Progenitor cell of endocrine pancreas (in vitro differentiated cells): ENCODE measurements at regions not wholly inside any gene's neighbourhood (a gene's known extent, or its start where the extent isn't known, plus 50 kb on each side); places are given as distances from the start of the nearest gene placed in this dataset.

ENCODE experiments used
- DNase-seq: peaks from one replicate; pipeline ENCODE4 v3.0.0; 2021; ENCODE audit warnings: low spot score; ENCODE audit not compliant: unreplicated experiment
- H3K27ac Mint-ChIP-seq: 2 replicates; pipeline ENCODE4 v1.8.0; 2021; ENCODE audit warnings: mild to moderate bottlenecking, moderate library complexity, mixed read lengths
- H3K27me3 Mint-ChIP-seq: 2 replicates; pipeline ENCODE4 v1.8.0; 2021; ENCODE audit warnings: mixed read lengths
- H3K36me3 Mint-ChIP-seq: 2 replicates; pipeline ENCODE4 v1.8.0; 2022; ENCODE audit warnings: mixed read lengths; ENCODE audit not compliant: insufficient read depth
- H3K4me1 Mint-ChIP-seq: 2 replicates; pipeline ENCODE4 v1.8.0; 2021; ENCODE audit warnings: low read depth, mixed read lengths
- H3K4me3 Mint-ChIP-seq: 2 replicates; pipeline ENCODE4 v1.8.0; 2021; ENCODE audit warnings: low read depth, mild to moderate bottlenecking, moderate library complexity, mixed read lengths
- H3K9me3 Mint-ChIP-seq: 2 replicates; pipeline ENCODE4 v1.8.0; 2021; ENCODE audit warnings: low read depth, mixed read lengths
- CTCF ChIP-seq: fragments of 200-600 bp; sonication (generic); IDR thresholded peaks from one replicate; pipeline ENCODE4 v1.5.0; 2021; ENCODE audit warnings: antibody characterized with exemption, mild to moderate bottlenecking; ENCODE audit not compliant: unreplicated experiment

GRCh38 chr13:80177327-80177726, 163.6 kb downstream of the SPRY2 start:
- Mint-ChIP-seq H3K4me3 (no peak overlapping the region), H3K27ac (no peak overlapping the region), H3K27me3 (no peaks in the 10 kb centered on the region), H3K36me3 (no peaks in the 10 kb centered on the region), H3K9me3 (peaks cover 4% of the 10 kb centered on the region), H3K4me1 (peaks cover 2% of the 10 kb centered on the region)
- DNase-seq = no peak
- no peak for TF ChIP-seq CTCF

GRCh38 chr13:80173224-80173623, 167.7 kb downstream of the SPRY2 start:
- TF ChIP-seq CTCF = no peak
- no peaks in the 10 kb centered on the region for H3K36me3 Mint-ChIP-seq
- H3K9me3 Mint-ChIP-seq = peaks cover 4% of the 10 kb centered on the region
- DNase-seq = no peak
- H3K4me1 Mint-ChIP-seq = peaks cover 2% of the 10 kb centered on the region
- H3K27me3 Mint-ChIP-seq = no peaks in the 10 kb centered on the region
- H3K27ac Mint-ChIP-seq = no peak overlapping the region
- no peak overlapping the region for H3K4me3 Mint-ChIP-seq

- Mint-ChIP-seq H3K4me3 (no peak overlapping the region), H3K9me3 (peaks cover 4% of the 10 kb centered on the region), H3K27me3 (no peaks in the 10 kb centered on the region), H3K36me3 (no peaks in the 10 kb centered on the region), H3K27ac (no peak overlapping the region), H3K4me1 (peaks cover 2% of the 10 kb centered on the region)
- no peak for TF ChIP-seq CTCF
- no peak for DNase-seq
Measured at GRCh38 chr13:80171096-80171495, 169.8 kb downstream of the SPRY2 start.

GRCh38 chr13:80168089-80168850, 172.7 kb downstream of the SPRY2 start:
- no peak overlapping the region for H3K4me3 Mint-ChIP-seq
- peaks cover 3% of the 10 kb centered on the region for H3K4me1 Mint-ChIP-seq
- H3K9me3 Mint-ChIP-seq = no peaks in the 10 kb centered on the region
- no peak for DNase-seq
- no peaks in the 10 kb centered on the region for H3K36me3 Mint-ChIP-seq
- no peak overlapping the region for H3K27ac Mint-ChIP-seq
- H3K27me3 Mint-ChIP-seq = no peaks in the 10 kb centered on the region
- TF ChIP-seq CTCF = no peak

- H3K4me1 Mint-ChIP-seq = peaks cover 1% of the 10 kb centered on the region
- H3K36me3 Mint-ChIP-seq = no peaks in the 10 kb centered on the region
- H3K27me3 Mint-ChIP-seq = no peaks in the 10 kb centered on the region
- H3K4me3 Mint-ChIP-seq = no peak overlapping the region
- TF ChIP-seq CTCF = no peak
- no peak for DNase-seq
- H3K27ac Mint-ChIP-seq = peak overlapping the region; percentile 12
- no peaks in the 10 kb centered on the region for H3K9me3 Mint-ChIP-seq
Measured at GRCh38 chr13:80166352-80166751, 174.6 kb downstream of the SPRY2 start.
